Activated CD4-positive, alpha-beta T cell treated with anti-CD3 and anti-CD28 coated beads for 36 hours (primary cell): ENCODE measurements at regions not wholly inside any gene's neighbourhood (a gene's known extent, or its start where the extent isn't known, plus 50 kb on each side); places are given as distances from the start of the nearest gene placed in this dataset.
A peak's percentile ranks its signal among the peaks of the same experiment; 100 is the strongest.

Experiments used
- ATAC-seq: fragments of 200-7000 bp; cut with Tn5 transposase; one replicate; pipeline ENCODE4 v1.10.0; 2021; ENCODE audit warnings: mild to moderate bottlenecking, moderate library complexity
- CTCF ChIA-PET: fragments of 350-600 bp; sonication (Branson Sonifier 250); formaldehyde crosslinking; loops from one replicate; lab custom pipeline; 2021; ENCODE audit warnings: antibody characterized with exemption; lab: Charles Lee
- POLR2A ChIA-PET: fragments of 350-600 bp; sonication (Branson Sonifier 250); formaldehyde crosslinking; loops from one replicate; lab custom pipeline; 2021; ENCODE audit warnings: antibody characterized with exemption, inconsistent platforms; lab: Charles Lee
- DNase-seq: peaks from one replicate; pipeline ENCODE4 v3.0.0-alpha.2; 2020
- H3K27ac Mint-ChIP-seq: one replicate; pipeline ENCODE4 v1.8.0; 2021; ENCODE audit warnings: mixed read lengths
- H3K27me3 Mint-ChIP-seq: one replicate; pipeline ENCODE4 v1.8.0; 2021; ENCODE audit warnings: mixed read lengths
- H3K36me3 Mint-ChIP-seq: one replicate; pipeline ENCODE4 v1.8.0; 2021; ENCODE audit warnings: low read depth, mixed read lengths
- H3K4me1 Mint-ChIP-seq: one replicate; pipeline ENCODE4 v1.8.0; 2021; ENCODE audit warnings: mixed read lengths
- H3K4me3 Mint-ChIP-seq: one replicate; pipeline ENCODE4 v1.8.0; 2021; ENCODE audit warnings: mild to moderate bottlenecking, moderate library complexity, mixed read lengths
- H3K9me3 Mint-ChIP-seq: one replicate; pipeline ENCODE4 v1.8.0; 2021; ENCODE audit warnings: low read depth, mixed read lengths
- intact Hi-C, 2 experiments: fragments of 100-400 bp; cut with DNase I in 1 of 2; cut with micrococcal nuclease in 1 of 2; formaldehyde crosslinking; loops; one replicate each; pipeline versions ENCODE4 v1.14.2 to v1.15.1; 2022 to 2024; cut with DNase I, micrococcal nuclease

DNA sequence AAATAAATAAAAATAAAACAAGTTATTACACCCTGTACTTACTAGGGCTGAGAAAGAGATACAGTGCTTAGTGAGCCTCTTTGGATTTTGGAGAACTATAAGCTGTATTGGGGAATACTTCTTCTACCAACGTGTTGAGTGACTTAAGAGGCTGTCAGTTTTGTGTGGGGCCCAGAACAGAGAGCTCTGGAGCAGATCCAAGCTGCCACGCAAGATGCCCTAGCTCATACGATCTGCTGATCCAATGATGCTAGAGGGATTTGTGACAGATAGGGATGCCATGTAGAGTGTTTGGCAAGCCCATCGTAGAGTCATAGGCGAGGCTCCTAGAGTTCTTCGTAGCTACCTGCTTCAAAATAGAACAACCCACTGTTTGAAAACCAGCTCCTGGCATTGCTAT lies 60.3 kb upstream of the KLF3 start:
- Mint-ChIP-seq H3K9me3 (no peaks in the 10 kb centered on the region), H3K4me3 (no peak overlapping the region), H3K27me3 (no peaks in the 10 kb centered on the region), H3K4me1 (peaks cover 20% of the 10 kb centered on the region), H3K27ac (no peak overlapping the region), H3K36me3 (no peaks in the 10 kb centered on the region)
- POLR2A ChIA-PET, result no interaction called here
- ATAC-seq (no peak), DNase-seq (no peak)
- intact Hi-C loops, result no loop called here
- CTCF ChIA-PET, result interaction anchor here (0.8 to 1.2 kb wide), 3 partner anchors 11 to 32 kb away, joined by 3 read pairs; no protein-coding TSS in a partner anchor

DNA sequence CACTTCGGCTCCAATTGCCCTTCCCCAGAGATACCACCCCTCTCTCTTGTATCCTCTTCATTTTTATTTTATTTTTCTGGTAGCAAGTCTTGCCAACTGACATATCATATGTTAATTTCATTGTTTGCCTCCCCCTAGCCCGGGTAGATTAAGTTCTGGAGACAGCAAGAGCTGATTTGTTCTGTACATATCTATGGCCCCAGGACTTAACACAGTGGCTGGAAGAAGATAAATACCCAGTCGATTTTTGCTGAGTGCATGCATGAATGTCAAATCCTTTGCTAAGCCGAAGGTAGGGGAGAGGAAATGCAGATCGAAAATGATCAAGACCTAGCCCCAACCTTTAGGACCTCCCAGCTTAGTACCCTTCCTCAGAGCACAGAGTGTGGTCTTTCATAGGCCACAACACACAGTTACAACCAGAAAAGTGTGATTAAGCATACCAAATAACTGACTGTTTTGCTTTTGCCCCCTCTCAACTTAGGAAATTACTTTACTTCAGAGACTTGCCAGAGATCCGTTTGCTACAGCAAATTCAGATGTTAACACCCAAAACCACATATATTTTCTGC lies 58.7 kb upstream of the KLF3 start:
- POLR2A ChIA-PET, result no interaction called here
- intact Hi-C loops, result no loop called here
- CTCF ChIA-PET, result no interaction called here
- no peaks in the 10 kb centered on the region for H3K9me3 Mint-ChIP-seq
- no peak overlapping the region for H3K27ac Mint-ChIP-seq
- no peak for DNase-seq
- ATAC-seq, result no peak
- H3K4me1 Mint-ChIP-seq, result peaks cover 30% of the 10 kb centered on the region
- no peaks in the 10 kb centered on the region for H3K27me3 Mint-ChIP-seq
- no peak overlapping the region for H3K4me3 Mint-ChIP-seq
- H3K36me3 Mint-ChIP-seq, result no peaks in the 10 kb centered on the region

DNA sequence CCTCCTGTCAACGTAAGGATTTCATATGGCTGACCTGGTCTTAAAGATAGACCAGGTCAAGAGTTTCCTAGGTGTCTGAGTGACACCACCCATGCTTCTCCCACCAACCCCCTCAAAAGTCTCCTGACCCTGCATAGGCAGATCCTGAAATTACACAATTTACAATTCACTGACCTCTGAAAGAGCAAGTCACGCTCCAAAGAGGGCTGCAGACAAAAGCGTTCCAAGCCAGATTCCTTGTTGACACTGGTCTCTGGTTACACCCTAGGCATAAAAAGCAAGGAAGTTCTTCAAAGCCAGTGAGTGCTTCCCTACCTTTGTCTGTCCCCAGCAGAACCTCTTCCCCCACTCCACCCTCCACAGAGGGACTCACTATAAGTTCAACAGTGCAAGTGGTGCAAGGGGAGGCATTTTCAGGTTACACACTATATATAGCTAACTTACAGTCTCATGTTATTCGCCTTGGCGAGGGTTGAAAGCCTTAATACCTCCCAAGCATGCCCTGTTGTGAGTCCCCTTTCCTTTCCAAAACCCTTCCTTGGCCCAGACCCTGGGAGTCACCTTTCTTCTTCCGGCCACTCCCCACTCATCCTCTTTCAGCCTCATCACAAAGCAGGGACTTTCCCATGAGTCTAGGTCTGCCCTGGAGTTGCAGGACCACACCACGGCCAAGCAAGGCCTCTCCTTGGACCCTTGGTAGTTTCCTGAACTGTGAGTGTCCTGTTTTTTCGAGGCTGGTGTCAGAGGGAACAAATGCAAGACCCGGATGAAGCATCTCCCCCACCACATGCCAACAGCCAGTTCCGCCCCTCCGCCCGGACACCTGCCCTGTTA lies 58.0 kb upstream of the KLF3 start:
- peaks cover 30% of the 10 kb centered on the region for H3K4me1 Mint-ChIP-seq
- intact Hi-C loops, result no loop called here
- H3K4me3 Mint-ChIP-seq, result no peak overlapping the region
- no peak for ATAC-seq
- CTCF ChIA-PET, result no interaction called here
- H3K27ac Mint-ChIP-seq, result no peak overlapping the region
- no peaks in the 10 kb centered on the region for H3K36me3 Mint-ChIP-seq
- DNase-seq, result no peak
- no peaks in the 10 kb centered on the region for H3K9me3 Mint-ChIP-seq
- H3K27me3 Mint-ChIP-seq, result no peaks in the 10 kb centered on the region
- POLR2A ChIA-PET, result no interaction called here

DNA sequence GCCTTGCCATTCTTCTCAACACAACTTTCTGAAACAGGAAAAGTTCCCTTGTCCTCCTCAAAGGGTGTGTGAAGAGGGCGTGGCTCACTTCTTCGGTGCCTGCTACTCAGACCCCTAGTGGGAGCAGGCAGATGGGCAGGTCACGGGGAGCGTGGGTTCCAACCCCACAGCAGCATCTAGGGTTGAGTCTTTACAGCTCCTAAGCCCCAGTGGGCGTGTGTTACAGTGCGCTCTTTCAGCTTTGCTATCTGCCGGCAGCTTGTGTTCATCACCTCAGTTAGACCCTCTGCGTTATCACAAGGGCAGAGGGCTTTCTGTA lies 57.5 kb upstream of the KLF3 start:
- peak; percentile 20 for DNase-seq
- no peaks in the 10 kb centered on the region for H3K9me3 Mint-ChIP-seq
- POLR2A ChIA-PET, result no interaction called here
- CTCF ChIA-PET, result no interaction called here
- ATAC-seq, result no peak
- no peaks in the 10 kb centered on the region for H3K27me3 Mint-ChIP-seq
- no peak overlapping the region for H3K4me3 Mint-ChIP-seq
- H3K4me1 Mint-ChIP-seq, result peaks cover 30% of the 10 kb centered on the region
- H3K27ac Mint-ChIP-seq, result no peak overlapping the region
- intact Hi-C loops, result no loop called here
- no peaks in the 10 kb centered on the region for H3K36me3 Mint-ChIP-seq

DNA sequence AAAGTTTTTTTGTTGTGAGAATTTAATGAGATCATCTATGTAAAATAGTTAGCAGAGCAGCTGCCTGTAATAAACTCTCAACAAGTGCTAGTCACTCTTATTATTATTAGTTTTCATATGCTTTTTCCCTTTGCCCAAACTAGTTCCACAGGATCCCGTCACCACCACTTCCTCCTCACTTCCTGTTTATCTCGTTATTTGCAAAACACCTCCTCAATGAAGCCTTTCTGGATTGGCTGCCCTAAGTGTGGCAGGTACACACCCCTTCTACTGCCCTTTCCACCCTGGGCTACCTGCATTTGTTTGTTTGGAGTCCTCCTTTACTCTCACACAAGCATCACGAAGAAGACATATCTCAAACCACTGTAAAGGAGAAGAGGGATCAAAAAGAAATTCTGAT lies 54.4 kb upstream of the KLF3 start:
- no peaks in the 10 kb centered on the region for H3K36me3 Mint-ChIP-seq
- H3K27me3 Mint-ChIP-seq, result no peaks in the 10 kb centered on the region
- peaks cover 33% of the 10 kb centered on the region for H3K4me1 Mint-ChIP-seq
- no peak overlapping the region for H3K27ac Mint-ChIP-seq
- intact Hi-C loops, result no loop called here
- POLR2A ChIA-PET, result no interaction called here
- DNase-seq, result no peak
- no peaks in the 10 kb centered on the region for H3K9me3 Mint-ChIP-seq
- CTCF ChIA-PET, result no interaction called here
- H3K4me3 Mint-ChIP-seq, result no peak overlapping the region
- no peak for ATAC-seq

DNA sequence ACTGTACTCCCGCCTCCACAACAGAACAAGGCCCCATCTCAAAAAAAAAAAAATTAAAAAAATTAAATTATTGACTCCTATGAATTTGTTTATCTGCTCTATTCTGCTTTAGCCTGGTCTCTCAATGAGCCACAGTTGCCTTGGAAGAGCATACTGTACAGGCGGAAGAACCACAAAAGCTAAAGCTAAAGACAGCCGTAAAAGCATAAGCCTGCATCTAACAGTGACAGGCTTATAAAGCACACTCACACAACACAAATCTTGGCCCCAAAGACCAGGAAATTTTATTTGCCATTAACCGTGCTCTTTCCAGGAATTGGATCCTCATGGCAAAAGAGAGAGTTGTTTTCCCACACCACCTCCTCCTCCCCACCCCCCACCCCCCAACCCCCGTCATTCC lies 53.5 kb upstream of the KLF3 start:
- intact Hi-C loops, result no loop called here
- CTCF ChIA-PET, result no interaction called here
- no peak for DNase-seq
- no peaks in the 10 kb centered on the region for H3K36me3 Mint-ChIP-seq
- peaks cover 33% of the 10 kb centered on the region for H3K4me1 Mint-ChIP-seq
- H3K9me3 Mint-ChIP-seq, result no peaks in the 10 kb centered on the region
- ATAC-seq, result no peak
- POLR2A ChIA-PET, result no interaction called here
- no peak overlapping the region for H3K4me3 Mint-ChIP-seq
- no peaks in the 10 kb centered on the region for H3K27me3 Mint-ChIP-seq
- no peak overlapping the region for H3K27ac Mint-ChIP-seq

DNA sequence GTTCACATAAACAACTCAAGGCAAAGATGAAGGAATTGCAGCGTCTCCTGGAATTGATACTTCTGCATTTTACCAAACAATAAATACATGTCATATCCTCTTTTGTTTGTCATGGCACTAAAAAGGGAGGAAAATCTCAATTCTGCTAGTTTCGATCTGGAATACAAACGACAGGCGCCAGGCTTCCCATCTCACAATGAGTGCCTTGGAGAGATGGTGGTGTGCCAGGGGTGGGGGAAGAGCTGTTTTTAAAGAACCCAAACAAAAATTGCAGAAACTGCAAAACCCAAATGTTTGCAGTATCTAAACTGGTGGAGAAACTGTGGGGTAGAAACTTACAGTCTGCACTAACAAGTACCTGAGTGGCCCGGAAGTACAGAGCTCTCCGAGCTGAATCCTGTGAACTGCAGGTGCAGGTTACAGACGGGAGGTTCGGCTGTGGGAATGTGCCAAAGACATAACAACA lies 53.0 kb upstream of the KLF3 start:
- peaks cover 31% of the 10 kb centered on the region for H3K4me1 Mint-ChIP-seq
- intact Hi-C loops, result no loop called here
- DNase-seq (no peak), ATAC-seq (no peak)
- no peaks in the 10 kb centered on the region for H3K27me3 Mint-ChIP-seq
- H3K9me3 Mint-ChIP-seq, result no peaks in the 10 kb centered on the region
- H3K4me3 Mint-ChIP-seq, result no peak overlapping the region
- no peak overlapping the region for H3K27ac Mint-ChIP-seq
- no peaks in the 10 kb centered on the region for H3K36me3 Mint-ChIP-seq
- ChIA-PET POLR2A (no interaction called here), CTCF (no interaction called here)

DNA sequence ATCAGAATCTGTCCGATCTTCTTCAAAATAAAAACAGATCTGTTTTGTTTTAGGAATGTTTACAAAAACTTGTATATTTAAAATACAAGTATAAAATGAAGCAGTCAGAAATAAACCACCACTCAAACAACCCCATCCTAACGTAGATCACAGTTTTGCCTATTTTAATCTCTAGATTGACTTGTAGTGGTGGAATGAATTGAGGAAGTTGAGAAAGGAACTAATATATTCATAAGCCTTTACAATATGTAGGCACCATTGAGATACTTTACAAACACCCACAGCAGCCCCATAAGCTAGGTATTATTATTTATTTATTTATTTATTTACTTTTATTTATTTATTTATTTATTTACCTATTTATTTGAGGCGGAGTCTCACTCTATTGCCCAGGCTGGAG lies 52.3 kb upstream of the KLF3 start:
- no peak for DNase-seq
- H3K36me3 Mint-ChIP-seq, result no peaks in the 10 kb centered on the region
- intact Hi-C loops, result no loop called here
- peaks cover 27% of the 10 kb centered on the region for H3K4me1 Mint-ChIP-seq
- no peak for ATAC-seq
- no peak overlapping the region for H3K27ac Mint-ChIP-seq
- H3K27me3 Mint-ChIP-seq, result no peaks in the 10 kb centered on the region
- ChIA-PET POLR2A (no interaction called here), CTCF (interaction anchor here (0.7 kb wide), 1 partner anchor 42 kb away, joined by 3 read pairs; no protein-coding TSS in a partner anchor)
- no peaks in the 10 kb centered on the region for H3K9me3 Mint-ChIP-seq
- no peak overlapping the region for H3K4me3 Mint-ChIP-seq

DNA sequence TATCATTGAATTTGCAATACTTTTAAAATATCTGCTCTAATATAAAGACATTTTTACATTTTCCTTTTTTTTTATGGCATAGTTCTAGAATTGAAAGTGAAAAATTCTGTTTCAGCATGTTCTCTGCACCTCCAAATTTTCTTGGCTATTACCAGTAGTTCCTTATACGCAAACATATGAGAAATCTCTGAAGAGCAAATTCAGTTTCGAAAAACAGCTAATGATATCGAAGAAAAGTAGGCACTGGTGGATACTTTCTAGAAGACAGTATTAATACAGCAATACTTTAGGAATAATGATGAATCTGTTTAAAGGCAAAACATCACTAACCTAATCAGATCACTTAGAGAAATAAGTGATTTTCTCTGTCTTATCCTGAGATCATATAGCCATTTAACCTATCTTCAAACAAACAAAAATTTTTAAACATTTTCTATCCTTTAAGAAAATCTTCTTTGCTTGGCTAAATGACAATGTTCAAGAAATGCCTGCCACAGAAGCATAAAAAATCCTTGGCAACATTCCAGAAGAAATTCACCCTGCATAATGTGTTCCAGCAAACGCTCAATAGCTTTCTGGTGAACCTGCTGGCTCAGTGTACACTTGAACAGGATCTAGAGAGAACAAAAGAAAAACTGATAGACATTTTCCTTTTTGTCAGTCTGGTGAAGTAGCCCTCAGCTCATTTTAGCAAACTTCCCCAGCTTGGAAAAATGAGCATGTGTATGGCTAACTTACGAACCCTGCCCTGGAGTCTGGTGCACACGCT lies 51.2 kb upstream of the KLF3 start:
- ChIA-PET POLR2A (no interaction called here), CTCF (no interaction called here)
- H3K4me3 Mint-ChIP-seq, result no peak overlapping the region
- no peaks in the 10 kb centered on the region for H3K36me3 Mint-ChIP-seq
- intact Hi-C loops, result no loop called here
- no peaks in the 10 kb centered on the region for H3K9me3 Mint-ChIP-seq
- DNase-seq (no peak), ATAC-seq (no peak)
- H3K27ac Mint-ChIP-seq, result no peak overlapping the region
- peaks cover 23% of the 10 kb centered on the region for H3K4me1 Mint-ChIP-seq
- no peaks in the 10 kb centered on the region for H3K27me3 Mint-ChIP-seq
